Gastroesophageal sphincter (tissue), 4 donors: ENCODE measurements at regions not wholly inside any gene's neighbourhood (a gene's known extent, or its start where the extent isn't known, plus 50 kb on each side); places are given as distances from the start of the nearest gene placed in this dataset.
"Not testable (repeated sequence)": the region's sequence is repeated elsewhere in the genome, so short reads cannot be mapped to it uniquely, and the experiment has no call there.

ENCODE experiments used
- ATAC-seq: fragments of 150-250 bp; one replicate; pipeline ENCODE4 v1.9.1; 2016; ENCODE audit warnings: mild to moderate bottlenecking, moderate library complexity
- H3K27ac ChIP-seq, 4 donors: fragments of 200-600 bp; sonication (generic) in 3 of 4; 1 replicate in 3 of 4; 2 replicates in 1 of 4; pipeline ENCODE4 v1.5.1; 2016 to 2019
- H3K27me3 ChIP-seq: fragments of 200-600 bp; sonication (generic); one replicate; pipeline ENCODE4 v1.5.1; 2019
- H3K36me3 ChIP-seq, 2 donors: fragments of 200-600 bp; sonication (generic); one replicate each; pipeline ENCODE4 v1.5.1; 2019; ENCODE audit warnings: control low read depth in 1 of 2
- H3K4me1 ChIP-seq, 3 donors: fragments of 200-600 bp; sonication (generic); 1 replicate in 2 of 3; 2 replicates in 1 of 3; pipeline ENCODE4 v1.5.1; 2016 to 2019; ENCODE audit warnings: control low read depth in 2 of 3
- H3K4me3 ChIP-seq, 2 donors: fragments of 200-600 bp; sonication (generic); one replicate each; pipeline ENCODE4 v1.5.1; 2019; ENCODE audit warnings: mild to moderate bottlenecking in 1 of 2, moderate library complexity in 1 of 2
- H3K9me3 ChIP-seq, 3 donors: fragments of 200-600 bp; sonication (generic); one replicate each; pipeline ENCODE4 v1.5.1; 2017 to 2019; ENCODE audit warnings: control low read depth in 2 of 3
- CTCF ChIP-seq, 4 experiments: fragments of 200-600 bp in 2 of 4; fragments of 450-650 bp in 2 of 4; sonication (generic) in 1 of 4; IDR thresholded peaks; one replicate each; pipeline ENCODE4 v1.5.1; 2017 to 2019; ENCODE audit warnings: antibody characterized with exemption in 4 of 4, mild to moderate bottlenecking in 2 of 4, moderate library complexity in 2 of 4
- EP300 ChIP-seq: sonication (generic); formaldehyde crosslinking; IDR thresholded peaks from one replicate; pipeline ENCODE4 v1.6.1; 2017; ENCODE audit warnings: antibody characterized with exemption, mild to moderate bottlenecking
- POLR2A ChIP-seq, 2 donors: fragments of 450-650 bp; IDR thresholded peaks; one replicate each; pipeline ENCODE4 v1.6.1; 2017; ENCODE audit warnings: antibody characterized with exemption in 2 of 2, mild to moderate bottlenecking in 2 of 2, moderate library complexity in 1 of 2
- POLR2AphosphoS5 ChIP-seq: sonication (generic); formaldehyde crosslinking; IDR thresholded peaks from one replicate; pipeline ENCODE4 v1.6.1; 2017; ENCODE audit warnings: antibody characterized with exemption
- WGBS, 2 donors: methylation state at CpG; one replicate each; pipeline ENCODE4 v1.1.5; 2018; ENCODE audit warnings: low coverage in 1 of 2; 5-methylcytosine and 5-hydroxymethylcytosine counted together

- H3K9me3 ChIP-seq, result peaks cover 0 to 16% (median 0%) of the 10 kb centered on the region in 3 donors
- no peaks in the 10 kb centered on the region for H3K36me3 ChIP-seq
- peaks cover 0 to 8% (median 0%) of the 10 kb centered on the region in 3 donors for H3K4me1 ChIP-seq
- peak overlapping the region in 1 of 4 donors; percentile 32 for H3K27ac ChIP-seq
- TF ChIP-seq POLR2A (IDR thresholded peaks at IDR 0.05), result no peak
- no peak for TF ChIP-seq POLR2AphosphoS5
- no peak for TF ChIP-seq EP300
- no peak for TF ChIP-seq CTCF (IDR thresholded peaks at IDR 0.05)
- H3K27me3 ChIP-seq, result peaks cover 67% of the 10 kb centered on the region
- ATAC-seq, result no peak
- H3K4me3 ChIP-seq, result peak overlapping the region in 1 of 2 donors; percentile 32
- 0% methylated on average over 1 of the region's 33 CpGs; no CpG with 5 or more reads in 1 of the 2 donors for WGBS, 2 donors
These were observed 89.7 kb downstream of the ASCL4 start for GRCh38 chr12:107864235-107864634.

GRCh38 chr12:107864727-107865126, 90.2 kb downstream of the ASCL4 start:
- H3K27me3 ChIP-seq, result peaks cover 66% of the 10 kb centered on the region
- H3K4me3 ChIP-seq, result not testable (repeated sequence)

GRCh38 chr12:107873223-107873622, 98.7 kb downstream of the ASCL4 start:
- ATAC-seq, result no peak
- 57% methylated on average over 5 of the region's 14 CpGs; no CpG with 5 or more reads in 1 of the 2 donors for WGBS, 2 donors
- Histone ChIP-seq H3K4me1 (no peaks in the 10 kb centered on the region), H3K9me3 (no peaks in the 10 kb centered on the region), H3K27me3 (peaks cover 54% of the 10 kb centered on the region), H3K4me3 (no peak overlapping the region), H3K36me3 (no peaks in the 10 kb centered on the region), H3K27ac (no peak overlapping the region)
- TF ChIP-seq EP300, result no peak
- TF ChIP-seq CTCF (IDR thresholded peaks at IDR 0.05), result no peak
- no peak for TF ChIP-seq POLR2AphosphoS5
- no peak for TF ChIP-seq POLR2A (IDR thresholded peaks at IDR 0.05)

More at GRCh38 chr12:107864727-107865126, 90.2 kb downstream of the ASCL4 start:
- H3K36me3 ChIP-seq, ATAC-seq, H3K27ac ChIP-seq, H3K4me1 ChIP-seq: not testable (repeated sequence)
- H3K9me3 ChIP-seq, result peaks cover 0 to 16% (median 0%) of the 10 kb centered on the region in 3 donors
- 49 to 59% methylated on average over 3 to 10 of the region's 12 CpGs for WGBS, 2 donors

- Histone ChIP-seq H3K9me3 (no peaks in the 10 kb centered on the region), H3K27me3 (peaks cover 34% of the 10 kb centered on the region), H3K36me3 (no peaks in the 10 kb centered on the region), H3K4me3 (no peak overlapping the region), H3K4me1 (no peaks in the 10 kb centered on the region), H3K27ac (no peak overlapping the region)
- ATAC-seq, result no peak
- WGBS, 2 donors, result 53 to 67% methylated on average over 2 to 7 of the region's 7 CpGs
- no peak for TF ChIP-seq POLR2A (IDR thresholded peaks at IDR 0.05)
- TF ChIP-seq CTCF (IDR thresholded peaks at IDR 0.05), result no peak
- no peak for TF ChIP-seq POLR2AphosphoS5
- TF ChIP-seq EP300, result no peak
These were observed 101.3 kb downstream of the ASCL4 start for GRCh38 chr12:107875786-107876185.

GRCh38 chr12:107884769-107885694, 110.5 kb downstream of the ASCL4 start:
- Histone ChIP-seq H3K27ac (no peak overlapping the region), H3K27me3 (peaks cover 39% of the 10 kb centered on the region), H3K36me3 (no peaks in the 10 kb centered on the region), H3K4me3 (no peak overlapping the region), H3K4me1 (no peaks in the 10 kb centered on the region), H3K9me3 (no peaks in the 10 kb centered on the region)
- ATAC-seq, result no peak
- 21 to 76% methylated on average over 1 to 4 of the region's 7 CpGs for WGBS, 2 donors
- TF ChIP-seq CTCF (IDR thresholded peaks at IDR 0.05) (peak; percentile 30 to 67 (median 42)), POLR2AphosphoS5 (no peak)
